T47D (cell line): ENCODE measurements at regions not wholly inside any gene's neighbourhood (a gene's known extent, or its start where the extent isn't known, plus 50 kb on each side); places are given as distances from the start of the nearest gene placed in this dataset.

Experiments used
- DNase-seq, 2 experiments: peaks; one replicate each; pipeline versions ENCODE4 v3.0.0 to v3.0.0-alpha.2; 2011 to 2012; ENCODE audit warnings: low read depth in 1 of 2, low spot score in 1 of 2
- JUND ChIP-seq: IDR thresholded peaks from 2 replicates; pipeline ENCODE4 v1.6.1; 2012; ENCODE audit warnings: low read depth
- in situ Hi-C: cut with HindIII; loops from 2 replicates; pipeline ENCODE4 v1.10.0; 2016; ENCODE audit warnings: low sequenced_read_pairs, low pct_unique_long_range_greater_than_20kb

DNA sequence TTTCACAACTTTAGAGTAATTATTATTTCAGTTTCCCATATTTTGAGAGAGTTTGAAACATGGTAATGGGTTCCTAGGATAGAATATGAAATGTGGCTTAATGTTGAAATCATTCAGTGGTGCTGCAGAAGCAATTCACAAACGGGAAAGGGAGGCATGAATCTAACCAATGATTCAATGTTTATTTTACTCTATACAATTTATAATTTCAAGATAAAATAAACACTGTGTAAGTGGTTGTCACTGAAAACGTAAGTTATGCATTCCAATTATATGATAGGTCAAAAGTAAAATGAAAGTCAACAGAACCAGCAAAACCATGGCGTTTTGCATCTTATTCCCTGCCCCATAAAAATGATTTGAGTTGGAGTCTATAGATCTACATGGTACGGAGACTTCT, 1207.1 kb upstream of the CDH18 start:
- no peak for TF ChIP-seq JUND
- in situ Hi-C loops, result no loop called here
- DNase-seq, result no peak

DNA sequence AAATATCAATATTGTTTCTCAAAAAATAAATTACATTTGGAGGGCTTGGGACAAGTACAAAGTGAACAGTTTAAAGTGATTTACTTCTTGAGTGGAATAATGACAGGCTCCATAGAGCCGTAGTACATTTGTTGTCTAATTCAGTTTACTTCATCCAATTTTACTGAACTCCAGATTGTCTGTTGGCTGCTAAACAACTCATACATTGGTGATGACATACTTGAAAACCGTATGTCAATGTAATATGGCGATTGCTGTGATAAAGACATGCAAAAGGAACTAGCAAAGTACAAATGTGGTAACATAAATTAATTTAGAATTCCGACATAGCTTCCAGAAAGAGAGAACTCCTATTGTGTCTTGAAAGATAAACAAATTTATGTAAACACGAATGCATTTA, 1197.5 kb upstream of the CDH18 start:
- in situ Hi-C loops, result no loop called here
- no peak for DNase-seq
- no peak for TF ChIP-seq JUND

DNA sequence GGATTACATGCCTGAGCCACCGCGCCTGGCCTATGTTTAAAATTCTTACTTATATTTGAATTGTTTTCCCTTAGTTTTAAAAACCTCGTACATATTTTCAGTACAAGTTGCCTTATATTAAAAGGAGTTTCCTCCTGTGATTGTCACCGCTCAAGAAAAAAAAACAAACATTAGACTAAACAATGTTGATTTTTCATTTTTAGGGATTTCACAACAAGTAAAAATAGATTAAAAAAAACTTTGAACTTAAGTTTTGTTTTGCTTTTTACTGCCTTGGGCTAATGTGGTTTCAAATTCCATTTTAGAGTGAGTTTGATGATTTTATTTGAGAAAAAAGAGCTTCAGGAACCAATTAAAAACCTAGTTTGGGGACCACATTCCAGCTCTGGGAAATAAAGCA, 1196.6 kb upstream of the CDH18 start:
- in situ Hi-C loops, result no loop called here
- DNase-seq, result no peak
- no peak for TF ChIP-seq JUND

DNA sequence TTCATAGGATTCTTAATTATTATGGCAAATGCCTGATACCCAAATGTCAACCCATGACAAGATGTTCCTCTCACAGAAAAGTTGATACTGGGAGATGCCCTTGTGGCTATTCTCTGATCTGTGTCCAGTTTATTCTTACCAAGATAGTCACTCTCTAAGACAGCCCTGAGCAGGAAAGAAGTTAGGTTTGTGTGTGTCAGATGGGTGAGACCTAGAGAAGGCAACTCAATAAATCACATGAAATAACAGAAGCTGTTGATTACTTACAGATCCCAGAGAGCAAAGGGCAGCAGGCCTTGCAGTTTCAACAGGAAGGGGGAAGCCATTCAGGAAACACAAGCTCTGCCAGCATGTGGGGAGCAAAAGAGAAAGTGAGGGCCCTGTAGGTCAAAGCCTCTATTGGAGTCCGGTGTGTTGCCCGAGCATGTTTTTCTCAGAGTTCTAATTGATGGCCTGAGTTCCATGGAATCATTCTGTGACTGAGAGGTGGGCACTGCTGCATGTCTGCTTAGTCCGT, 1193.7 kb upstream of the CDH18 start:
- DNase-seq, result no peak
- in situ Hi-C loops, result no loop called here

DNA sequence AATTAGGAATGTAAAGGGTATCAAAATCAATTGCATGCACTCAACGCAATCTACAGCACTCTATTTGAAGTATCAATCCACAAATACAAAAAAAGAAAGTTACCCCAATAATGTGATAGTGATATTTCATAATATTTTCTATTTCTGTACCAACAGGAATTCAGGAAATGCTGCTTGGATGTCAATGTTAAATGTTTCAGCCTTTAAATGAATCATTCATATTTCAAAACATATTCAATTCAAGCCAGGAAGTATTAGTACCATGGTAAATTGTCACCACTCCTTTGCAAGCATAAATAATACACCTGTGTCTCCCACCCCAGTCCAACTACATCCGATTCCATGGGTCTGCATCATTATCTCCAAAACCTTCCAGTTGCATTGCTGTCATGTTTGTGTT, 1185.5 kb upstream of the CDH18 start:
- TF ChIP-seq JUND, result no peak
- in situ Hi-C loops, result no loop called here
- no peak for DNase-seq

More for the DNA sequence above, 1193.7 kb upstream of the CDH18 start:
- no peak for TF ChIP-seq JUND

DNA sequence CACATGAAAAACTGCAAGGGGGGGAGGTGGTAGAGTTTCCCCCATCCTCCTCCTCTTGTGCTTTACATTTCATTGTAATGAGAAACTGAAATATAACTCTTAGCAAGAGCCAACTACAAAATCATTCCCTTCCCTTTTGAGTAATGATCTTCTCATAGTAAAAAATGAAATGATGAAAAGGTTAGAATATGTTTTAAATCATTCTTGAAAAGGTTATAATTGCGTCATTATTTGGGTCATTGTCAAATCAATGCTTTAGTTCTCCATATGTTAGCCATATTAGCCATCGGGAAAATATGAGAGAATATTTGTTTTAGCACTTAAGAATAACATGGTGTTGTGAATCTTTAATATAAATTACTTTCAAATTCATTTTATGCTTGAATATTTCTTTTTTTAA, 1185.0 kb upstream of the CDH18 start:
- TF ChIP-seq JUND, result no peak
- no peak for DNase-seq
- in situ Hi-C loops, result no loop called here

DNA sequence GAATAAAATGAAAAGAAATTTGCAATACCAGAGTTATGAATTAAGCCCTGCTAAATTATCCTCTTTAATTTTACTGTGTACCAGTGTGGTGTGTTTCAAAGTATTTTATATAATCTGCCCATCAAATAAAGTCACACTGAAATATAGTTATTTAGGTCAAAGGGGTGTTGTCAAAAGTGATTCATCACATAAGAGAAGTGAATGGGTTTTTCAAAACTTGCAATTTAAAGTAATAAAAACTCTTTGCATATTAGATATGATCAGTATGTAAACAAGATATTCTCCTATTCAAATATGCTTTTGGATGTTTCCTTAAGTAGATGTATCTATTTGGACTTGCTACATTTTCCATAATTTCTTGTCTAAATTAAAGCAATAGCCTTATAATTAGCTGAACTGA, 1183.0 kb upstream of the CDH18 start:
- in situ Hi-C loops, result no loop called here
- no peak for TF ChIP-seq JUND
- DNase-seq, result no peak

DNA sequence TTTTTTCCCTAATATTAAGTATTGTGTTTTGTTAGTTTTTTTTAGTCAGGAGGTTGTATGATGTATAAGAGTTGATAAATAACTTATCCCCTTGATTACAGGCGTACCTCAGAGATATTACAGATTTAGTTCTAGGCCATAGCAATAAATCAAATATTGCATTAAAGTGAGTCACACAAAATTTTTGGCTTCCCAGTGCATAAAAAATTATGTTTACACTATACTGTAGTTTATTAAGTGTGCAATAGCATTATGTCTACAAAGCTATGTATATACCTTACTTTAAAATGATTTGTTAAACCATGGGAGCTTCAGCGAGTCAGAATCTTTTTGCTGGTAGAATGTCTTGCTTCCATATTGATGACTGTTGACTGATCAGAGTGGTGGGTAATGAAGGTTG, 1180.6 kb upstream of the CDH18 start:
- TF ChIP-seq JUND, result no peak
- DNase-seq, result no peak
- in situ Hi-C loops, result no loop called here

DNA sequence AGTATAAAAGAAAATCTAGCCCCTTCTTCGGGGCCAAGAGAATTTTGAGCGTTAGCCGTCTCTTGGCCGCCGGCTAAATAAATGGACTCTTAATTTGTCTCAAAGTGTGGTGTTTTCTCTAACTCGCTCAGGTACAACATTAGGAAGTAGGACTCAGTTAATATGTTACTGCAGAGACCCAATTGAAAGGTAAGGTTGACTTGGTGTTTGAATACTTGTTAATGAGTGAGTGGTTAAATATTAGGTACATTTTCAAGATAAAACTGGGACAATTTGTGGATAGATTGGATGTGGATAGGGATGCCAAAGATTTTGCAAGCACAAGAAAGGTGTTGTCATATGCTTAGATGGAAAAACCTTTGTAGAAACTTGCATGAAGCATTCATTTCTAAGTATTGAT, 1177.3 kb upstream of the CDH18 start:
- DNase-seq, result no peak
- in situ Hi-C loops, result no loop called here
- TF ChIP-seq JUND, result no peak

DNA sequence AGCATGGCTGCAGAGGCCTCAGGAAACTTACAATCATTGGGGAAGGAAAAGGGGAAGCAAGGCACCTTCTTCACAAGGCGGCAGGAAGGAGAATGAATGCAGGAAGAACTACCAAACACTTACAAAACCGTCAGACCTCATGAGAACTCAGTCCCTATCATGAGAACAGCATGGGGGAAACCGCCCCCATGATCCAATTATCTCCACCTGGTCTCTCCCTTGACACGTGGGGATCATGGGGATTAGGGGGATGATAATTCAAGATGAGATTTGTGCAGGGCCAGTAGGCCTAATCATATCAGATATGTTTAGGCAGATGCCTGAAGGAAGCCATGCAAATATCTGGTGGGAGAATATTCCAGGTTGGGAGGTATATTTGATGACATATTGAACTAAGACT, 1176.4 kb upstream of the CDH18 start:
- in situ Hi-C loops, result no loop called here
- no peak for TF ChIP-seq JUND
- no peak for DNase-seq

DNA sequence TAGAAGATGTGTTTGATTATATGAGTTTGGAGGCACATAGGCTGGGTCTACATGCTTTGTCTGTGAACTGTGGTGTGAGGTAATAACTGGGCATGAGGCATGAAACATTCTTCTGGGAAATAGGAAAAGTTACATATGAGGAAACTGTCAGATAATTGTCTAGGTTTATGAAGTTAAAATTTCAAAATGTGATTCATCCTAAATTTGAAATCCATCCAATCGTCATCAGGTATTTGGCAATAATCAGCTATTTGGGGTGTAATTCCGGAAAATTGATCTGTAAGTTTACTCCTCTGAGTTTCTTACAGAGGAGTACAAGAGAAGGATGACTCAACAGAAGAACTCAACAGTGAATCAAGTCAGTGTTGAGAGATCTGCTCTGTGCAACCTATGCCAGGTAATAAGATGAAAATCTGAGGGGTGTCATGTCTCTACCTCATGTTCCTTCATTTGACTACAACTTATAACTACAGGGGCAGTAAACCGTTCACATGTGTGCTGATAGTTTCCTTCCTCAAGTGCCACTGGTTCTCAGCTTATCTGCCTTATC, 1171.6 kb upstream of the CDH18 start:
- DNase-seq, result no peak
- in situ Hi-C loops, result no loop called here
- no peak for TF ChIP-seq JUND

DNA sequence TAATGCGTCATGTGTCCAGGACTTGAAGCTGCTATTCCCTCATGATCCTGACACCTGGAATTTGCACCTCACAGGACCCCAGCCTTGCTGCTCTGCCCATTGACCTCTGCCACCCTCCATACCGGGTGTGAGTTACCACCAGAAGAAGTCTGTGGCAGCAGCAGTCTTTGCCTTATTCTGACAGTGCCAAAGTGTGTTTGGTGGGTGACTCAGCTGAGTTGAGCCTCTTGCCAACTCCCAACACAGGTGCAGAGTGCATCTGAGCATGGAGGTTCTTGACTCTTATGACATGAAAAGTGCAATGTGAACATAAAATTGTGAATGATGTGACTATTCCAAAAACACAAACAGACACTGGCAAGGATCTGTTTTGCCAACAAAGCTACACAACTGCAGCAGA, 1166.5 kb upstream of the CDH18 start:
- TF ChIP-seq JUND, result no peak
- in situ Hi-C loops, result no loop called here
- no peak for DNase-seq

DNA sequence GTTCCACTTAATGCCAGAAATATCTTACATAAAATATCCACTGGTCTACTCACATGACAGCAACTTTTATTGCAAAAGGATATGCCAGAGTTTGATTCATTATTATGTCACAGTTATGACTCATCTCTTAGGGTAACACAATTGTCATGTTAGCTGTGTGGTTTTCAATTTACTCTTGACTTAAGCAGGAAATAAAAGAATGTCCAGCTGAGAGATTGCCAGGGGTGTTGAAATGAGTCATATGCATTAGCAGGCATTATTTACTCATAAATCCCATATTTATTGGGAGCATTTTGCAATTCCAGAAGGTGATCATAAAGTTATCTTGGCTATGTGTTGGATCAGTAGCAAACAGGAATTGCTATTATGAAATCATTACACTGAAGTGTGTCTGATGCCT, 1164.6 kb upstream of the CDH18 start:
- TF ChIP-seq JUND, result 0 out of 2 replicates have a peak, but pooled peaks have one; percentile 29
- peak in 1 of 2 experiments; percentile 61 for DNase-seq
- in situ Hi-C loops, result no loop called here

DNA sequence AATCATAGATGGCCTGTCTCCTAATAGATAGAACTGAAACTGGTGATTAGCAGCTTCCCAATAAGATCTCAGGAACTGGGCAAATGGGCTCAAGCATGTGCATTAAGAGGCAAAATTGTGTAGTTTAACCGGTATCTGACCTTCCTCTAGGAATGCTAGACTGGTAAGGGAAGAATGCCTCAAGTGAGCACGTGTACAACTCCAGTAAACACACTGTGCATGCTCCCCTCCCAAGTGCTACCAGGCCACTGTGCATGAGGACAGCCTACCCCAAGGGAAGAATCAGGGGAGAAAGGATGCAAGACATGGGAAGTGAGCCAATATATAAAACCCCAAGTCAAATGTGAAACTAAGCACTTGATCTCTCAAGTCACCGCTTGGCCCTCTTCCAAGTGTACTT, 1157.4 kb upstream of the CDH18 start:
- in situ Hi-C loops, result no loop called here
- no peak for TF ChIP-seq JUND
- DNase-seq, result peak in 1 of 2 experiments; percentile 57

DNA sequence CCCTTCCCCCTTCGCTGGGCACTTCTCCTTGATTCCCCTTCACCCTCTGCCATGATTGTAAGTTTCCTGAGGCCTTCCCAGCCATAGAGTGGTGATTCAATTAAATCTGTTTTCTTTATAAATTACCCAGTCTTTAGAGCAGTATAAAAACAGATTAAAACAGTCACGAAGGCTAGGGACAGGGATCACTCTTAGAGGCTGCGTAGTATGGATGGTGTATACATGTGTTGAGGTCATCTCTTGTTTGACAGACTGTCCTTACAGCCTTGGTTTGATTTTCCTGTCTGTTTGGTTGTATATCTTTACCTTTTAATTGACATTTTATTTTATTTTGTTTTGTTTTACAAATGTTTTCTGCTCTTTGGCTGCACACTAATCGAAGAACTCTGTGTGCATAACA, 1155.7 kb upstream of the CDH18 start:
- in situ Hi-C loops, result no loop called here
- TF ChIP-seq JUND, result no peak
- no peak for DNase-seq
